ENCODE measurements at regions not wholly inside any gene's neighbourhood (a gene's known extent, or its start where the extent isn't known, plus 50 kb on each side); places are given as distances from the start of the nearest gene placed in this dataset.

DNA sequence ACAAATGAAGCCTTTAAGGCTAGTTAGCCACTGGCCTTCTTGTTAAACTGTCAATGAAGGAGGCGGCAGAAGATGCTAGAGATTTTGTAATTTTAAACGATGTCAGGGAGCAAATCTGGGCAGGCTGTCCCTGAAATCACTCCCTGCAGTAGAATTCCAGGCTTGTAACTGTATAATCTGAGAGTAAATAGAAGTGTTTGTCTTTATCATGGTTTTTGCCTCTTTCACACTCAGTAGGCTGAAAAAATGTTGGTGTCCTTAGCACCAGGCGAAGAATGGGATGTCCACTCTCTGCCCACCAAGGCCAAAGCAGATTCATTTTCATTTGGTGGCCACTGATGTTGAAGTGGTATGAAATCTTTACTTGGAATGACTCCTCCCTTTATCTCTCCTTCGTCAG, 136.9 kb upstream of the THSD7B start:
- CTCF ChIA-PET, result no interaction called here

DNA sequence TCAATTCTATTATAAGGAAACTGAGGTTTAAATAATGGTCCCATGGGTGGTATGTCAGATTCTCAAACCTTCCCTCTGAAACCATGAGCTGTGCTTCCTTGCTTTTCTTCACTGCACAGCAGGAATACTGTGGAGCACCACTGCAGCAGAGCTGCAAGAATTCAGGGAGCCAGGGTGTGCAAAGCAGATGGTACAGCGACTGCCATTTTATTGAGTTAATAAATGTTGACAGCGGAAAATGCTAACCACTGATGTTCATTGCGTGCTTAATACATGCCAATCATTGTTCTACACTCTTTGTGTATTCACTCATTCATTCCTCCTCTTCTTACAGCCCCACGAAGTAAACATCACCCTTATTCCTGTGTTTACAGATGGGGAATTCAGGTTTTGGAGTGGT, 152.2 kb upstream of the THSD7B start:
- Histone ChIP-seq H3K9me3 (ENCODE audit: low read depth, low read length, poor library complexity, severe bottlenecking) (no peaks in the 10 kb centered on the region), H3K4me1 (ENCODE audit: insufficient read depth, low read length, poor library complexity, severe bottlenecking) (no peaks in the 10 kb centered on the region), H3K36me3 (ENCODE audit: insufficient read depth, low read length, poor library complexity, severe bottlenecking) (no peaks in the 10 kb centered on the region), H3K4me3 (ENCODE audit: low read depth, low read length, poor library complexity, severe bottlenecking) (no peak overlapping the region), H3K27ac (ENCODE audit: low read depth, low read length, poor library complexity, severe bottlenecking) (no peak overlapping the region), H3K27me3 (replicated peaks; ENCODE audit: insufficient read depth, low read depth, low read length, poor library complexity) (peaks cover 3% of the 10 kb centered on the region)
- TF ChIP-seq, protein P1, sequence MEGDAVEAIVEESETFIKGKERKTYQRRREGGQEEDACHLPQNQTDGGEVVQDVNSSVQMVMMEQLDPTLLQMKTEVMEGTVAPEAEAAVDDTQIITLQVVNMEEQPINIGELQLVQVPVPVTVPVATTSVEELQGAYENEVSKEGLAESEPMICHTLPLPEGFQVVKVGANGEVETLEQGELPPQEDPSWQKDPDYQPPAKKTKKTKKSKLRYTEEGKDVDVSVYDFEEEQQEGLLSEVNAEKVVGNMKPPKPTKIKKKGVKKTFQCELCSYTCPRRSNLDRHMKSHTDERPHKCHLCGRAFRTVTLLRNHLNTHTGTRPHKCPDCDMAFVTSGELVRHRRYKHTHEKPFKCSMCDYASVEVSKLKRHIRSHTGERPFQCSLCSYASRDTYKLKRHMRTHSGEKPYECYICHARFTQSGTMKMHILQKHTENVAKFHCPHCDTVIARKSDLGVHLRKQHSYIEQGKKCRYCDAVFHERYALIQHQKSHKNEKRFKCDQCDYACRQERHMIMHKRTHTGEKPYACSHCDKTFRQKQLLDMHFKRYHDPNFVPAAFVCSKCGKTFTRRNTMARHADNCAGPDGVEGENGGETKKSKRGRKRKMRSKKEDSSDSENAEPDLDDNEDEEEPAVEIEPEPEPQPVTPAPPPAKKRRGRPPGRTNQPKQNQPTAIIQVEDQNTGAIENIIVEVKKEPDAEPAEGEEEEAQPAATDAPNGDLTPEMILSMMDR (conservative IDR thresholded peaks at IDR 0.05; ENCODE audit: low read depth, low read length), result no peak
- no peak for TF ChIP-seq EZH2 (IDR thresholded peaks at IDR 0.05; ENCODE audit: borderline replicate concordance, low read depth, low read length, poor library complexity, severe bottlenecking)
- DNase-seq (ENCODE audit: low spot score), result no peak
- no TSS peak for BruUV-seq (replicated peaks)
- intact Hi-C loops (cut with micrococcal nuclease; ENCODE audit: unreplicated experiment), result no loop called here
- ChIA-PET POLR2A (ENCODE audit: low non-redundant PET) (no interaction called here), CTCF (no interaction called here)

More for the DNA sequence above, 136.9 kb upstream of the THSD7B start:
- Histone ChIP-seq H3K9me3 (ENCODE audit: low read depth, low read length, poor library complexity, severe bottlenecking) (no peaks in the 10 kb centered on the region), H3K4me1 (ENCODE audit: insufficient read depth, low read length, poor library complexity, severe bottlenecking) (no peaks in the 10 kb centered on the region), H3K36me3 (ENCODE audit: insufficient read depth, low read length, poor library complexity, severe bottlenecking) (no peaks in the 10 kb centered on the region), H3K4me3 (ENCODE audit: low read depth, low read length, poor library complexity, severe bottlenecking) (no peak overlapping the region), H3K27ac (ENCODE audit: low read depth, low read length, poor library complexity, severe bottlenecking) (no peak overlapping the region), H3K27me3 (replicated peaks; ENCODE audit: insufficient read depth, low read depth, low read length, poor library complexity) (no peaks in the 10 kb centered on the region)
- no peak for DNase-seq (ENCODE audit: low spot score)
- POLR2A ChIA-PET (ENCODE audit: low non-redundant PET), result no interaction called here
- BruUV-seq (replicated peaks), result no TSS peak
- intact Hi-C loops (cut with micrococcal nuclease; ENCODE audit: unreplicated experiment), result no loop called here
- TF ChIP-seq, protein P1 (conservative IDR thresholded peaks at IDR 0.05; ENCODE audit: low read depth, low read length), result no peak
- TF ChIP-seq EZH2 (IDR thresholded peaks at IDR 0.05; ENCODE audit: borderline replicate concordance, low read depth, low read length, poor library complexity, severe bottlenecking), result no peak

DNA sequence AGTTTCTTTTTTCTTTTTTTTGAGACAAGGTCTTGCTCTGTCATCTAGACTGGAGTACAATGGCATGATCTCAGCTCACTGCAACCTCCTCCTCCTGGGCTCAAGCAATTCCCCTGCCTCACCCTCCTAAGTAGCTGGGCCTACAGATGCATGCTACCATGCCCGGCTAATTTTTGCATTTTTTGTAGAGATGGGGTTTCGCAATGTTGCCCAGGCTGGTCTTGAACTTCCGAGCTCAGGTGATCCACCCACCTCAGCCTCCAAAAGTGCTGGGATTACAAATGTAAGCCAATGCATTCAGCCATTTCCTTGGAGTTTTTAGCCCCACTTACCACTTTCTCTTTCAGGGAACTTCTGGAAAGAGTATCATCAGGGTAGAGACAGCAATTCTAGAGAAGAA, 153.3 kb upstream of the THSD7B start:
- no peak overlapping the region for H3K4me3 ChIP-seq (ENCODE audit: low read depth, low read length, poor library complexity, severe bottlenecking)
- DNase-seq (ENCODE audit: low spot score), result no peak
- no peak overlapping the region for H3K27ac ChIP-seq (ENCODE audit: low read depth, low read length, poor library complexity, severe bottlenecking)
- ChIA-PET POLR2A (ENCODE audit: low non-redundant PET) (no interaction called here), CTCF (no interaction called here)
- no peaks in the 10 kb centered on the region for H3K9me3 ChIP-seq (ENCODE audit: low read depth, low read length, poor library complexity, severe bottlenecking)
- TF ChIP-seq EZH2 (IDR thresholded peaks at IDR 0.05; ENCODE audit: borderline replicate concordance, low read depth, low read length, poor library complexity, severe bottlenecking), result no peak
- TF ChIP-seq, protein P1 (conservative IDR thresholded peaks at IDR 0.05; ENCODE audit: low read depth, low read length), result no peak
- intact Hi-C loops (cut with micrococcal nuclease; ENCODE audit: unreplicated experiment), result no loop called here
- H3K4me1 ChIP-seq (ENCODE audit: insufficient read depth, low read length, poor library complexity, severe bottlenecking), result no peaks in the 10 kb centered on the region
- no peaks in the 10 kb centered on the region for H3K36me3 ChIP-seq (ENCODE audit: insufficient read depth, low read length, poor library complexity, severe bottlenecking)
- no TSS peak for BruUV-seq (replicated peaks)
- peaks cover 5% of the 10 kb centered on the region for H3K27me3 ChIP-seq (replicated peaks; ENCODE audit: insufficient read depth, low read depth, low read length, poor library complexity)
